Vagina (tissue), 2 donors: ENCODE measurements at regions not wholly inside any gene's neighbourhood (a gene's known extent, or its start where the extent isn't known, plus 50 kb on each side); places are given as distances from the start of the nearest gene placed in this dataset.
"Not testable (repeated sequence)": the region's sequence is repeated elsewhere in the genome, so short reads cannot be mapped to it uniquely, and the experiment has no call there.

Experiments used
- DNase-seq, 2 donors: peaks; one replicate each; pipeline ENCODE4 v3.0.0-alpha.2; 2017; ENCODE audit errors: extremely low spot score in 2 of 2
- H3K27ac ChIP-seq: fragments of 200-600 bp; sonication (generic); one replicate; pipeline ENCODE4 v1.5.1; 2019
- H3K27me3 ChIP-seq: fragments of 200-600 bp; sonication (generic); one replicate; pipeline ENCODE4 v1.5.1; 2019
- H3K36me3 ChIP-seq, 2 donors: fragments of 200-600 bp; sonication (generic); one replicate each; pipeline ENCODE4 v1.5.1; 2017 to 2019
- H3K4me1 ChIP-seq: fragments of 200-600 bp; sonication (generic); one replicate; pipeline ENCODE4 v1.5.1; 2019
- H3K4me3 ChIP-seq, 2 donors: fragments of 200-600 bp; sonication (generic); 1 replicate in 1 of 2; 2 replicates in 1 of 2; pipeline ENCODE4 v1.5.1; 2016 to 2019
- H3K9me3 ChIP-seq: fragments of 200-600 bp; sonication (generic); one replicate; pipeline ENCODE4 v1.5.1; 2019
- CTCF ChIP-seq, 3 experiments: fragments of 450-650 bp in 2 of 3; fragments of 200-600 bp in 1 of 3; sonication (generic) in 1 of 3; IDR thresholded peaks; one replicate each; pipeline ENCODE4 v1.5.1; 2017 to 2019; ENCODE audit warnings: antibody characterized with exemption in 3 of 3, mild to moderate bottlenecking in 2 of 3, moderate library complexity in 2 of 3
- POLR2A ChIP-seq, 2 donors: fragments of 450-650 bp; IDR thresholded peaks; one replicate each; pipeline ENCODE4 v1.6.1; 2017; ENCODE audit warnings: antibody characterized with exemption in 2 of 2, mild to moderate bottlenecking in 2 of 2, moderate library complexity in 2 of 2
- POLR2AphosphoS5 ChIP-seq, 2 donors: sonication (generic); formaldehyde crosslinking; IDR thresholded peaks; one replicate each; pipeline ENCODE4 v1.9.0; 2017; ENCODE audit warnings: antibody characterized with exemption in 2 of 2, mild to moderate bottlenecking in 2 of 2, low read depth in 1 of 2; ENCODE audit not compliant: insufficient read depth in 1 of 2
- intact Hi-C: fragments of 100-400 bp; cut with DNase I; formaldehyde crosslinking; loops from one replicate; pipeline ENCODE4 v1.15.1; 2023

- H3K4me1 ChIP-seq: no peaks in the 10 kb centered on the region
- no peaks in the 10 kb centered on the region for H3K27me3 ChIP-seq
- no peaks in the 10 kb centered on the region for H3K36me3 ChIP-seq
- TF ChIP-seq POLR2A (IDR thresholded peaks at IDR 0.05): no peak
- TF ChIP-seq CTCF (IDR thresholded peaks at IDR 0.05): no peak
- TF ChIP-seq POLR2AphosphoS5 (IDR thresholded peaks at IDR 0.05; ENCODE audit: insufficient read depth in 1 of 2, low read depth in 1 of 2): no peak
- intact Hi-C loops: no loop called here
- H3K27ac ChIP-seq: no peak overlapping the region
- H3K9me3 ChIP-seq: no peaks in the 10 kb centered on the region
- no peak for DNase-seq
- no peak overlapping the region for H3K4me3 ChIP-seq
Measured at GRCh38 chr4:125198916-125199315, 115.8 kb upstream of the FAT4 start.

- H3K9me3 ChIP-seq, H3K27ac ChIP-seq, H3K27me3 ChIP-seq, intact Hi-C loops, DNase-seq, H3K4me1 ChIP-seq, H3K36me3 ChIP-seq, H3K4me3 ChIP-seq: not testable (repeated sequence)
Measured at GRCh38 chr4:125191874-125192459, 122.8 kb upstream of the FAT4 start.

GRCh38 chr4:125191232-125191631 lies 123.5 kb upstream of the FAT4 start:
- Histone ChIP-seq H3K27me3 (no peaks in the 10 kb centered on the region), H3K4me3 (no peak overlapping the region), H3K36me3 (no peaks in the 10 kb centered on the region), H3K9me3 (no peaks in the 10 kb centered on the region), H3K4me1 (peaks cover 6% of the 10 kb centered on the region), H3K27ac (no peak overlapping the region)
- TF ChIP-seq POLR2AphosphoS5 (IDR thresholded peaks at IDR 0.05; ENCODE audit: insufficient read depth in 1 of 2, low read depth in 1 of 2): no peak
- no peak for DNase-seq
- intact Hi-C loops: no loop called here

GRCh38 chr4:125187226-125188176 lies 127.3 kb upstream of the FAT4 start:
- H3K4me3 ChIP-seq: no peak overlapping the region
- no peaks in the 10 kb centered on the region for H3K27me3 ChIP-seq
- intact Hi-C loops: no loop called here
- no peak for DNase-seq
- TF ChIP-seq POLR2AphosphoS5 (IDR thresholded peaks at IDR 0.05; ENCODE audit: insufficient read depth in 1 of 2, low read depth in 1 of 2) (no peak), CTCF (IDR thresholded peaks at IDR 0.05) (no peak), POLR2A (IDR thresholded peaks at IDR 0.05) (no peak)
- H3K36me3 ChIP-seq: no peaks in the 10 kb centered on the region
- H3K27ac ChIP-seq: no peak overlapping the region
- peaks cover 19% of the 10 kb centered on the region for H3K4me1 ChIP-seq
- no peaks in the 10 kb centered on the region for H3K9me3 ChIP-seq

- intact Hi-C loops: no loop called here
- Histone ChIP-seq H3K27ac (no peak overlapping the region), H3K27me3 (no peaks in the 10 kb centered on the region), H3K9me3 (no peaks in the 10 kb centered on the region), H3K4me3 (no peak overlapping the region), H3K36me3 (no peaks in the 10 kb centered on the region), H3K4me1 (peaks cover 19% of the 10 kb centered on the region)
- no peak for DNase-seq
- TF ChIP-seq POLR2A (IDR thresholded peaks at IDR 0.05): no peak
Measured at GRCh38 chr4:125184116-125184515, 130.6 kb upstream of the FAT4 start.

GRCh38 chr4:125181804-125182203 lies 133.0 kb upstream of the FAT4 start:
- peaks cover 18% of the 10 kb centered on the region for H3K4me1 ChIP-seq
- DNase-seq: no peak
- no peak for TF ChIP-seq POLR2A (IDR thresholded peaks at IDR 0.05)
- no peak for TF ChIP-seq CTCF (IDR thresholded peaks at IDR 0.05)

More at GRCh38 chr4:125181804-125182203, 133.0 kb upstream of the FAT4 start:
- Histone ChIP-seq H3K36me3 (no peaks in the 10 kb centered on the region), H3K4me3 (no peak overlapping the region), H3K27ac (no peak overlapping the region), H3K27me3 (no peaks in the 10 kb centered on the region), H3K9me3 (no peaks in the 10 kb centered on the region)
- intact Hi-C loops: no loop called here
